ENCODE measurements at regions not wholly inside any gene's neighbourhood (a gene's known extent, or its start where the extent isn't known, plus 50 kb on each side); places are given as distances from the start of the nearest gene placed in this dataset.
"Not testable (repeated sequence)": the region's sequence is repeated elsewhere in the genome, so short reads cannot be mapped to it uniquely, and the experiment has no call there.

- no peak for DNase-seq (ENCODE audit: low read depth in 2 of 2)
Measured at GRCh38 chr2:82814146-82814545, 1644.9 kb downstream of the SUCLG1 start.

GRCh38 chr2:82811946-82812345 lies 1647.1 kb downstream of the SUCLG1 start:
- no peak for DNase-seq (ENCODE audit: low read depth in 2 of 2)

GRCh38 chr2:82803307-82803706 lies 1655.8 kb downstream of the SUCLG1 start:
- DNase-seq (ENCODE audit: low read depth in 2 of 2): no peak

GRCh38 chr2:82797469-82797868 lies 1661.6 kb downstream of the SUCLG1 start:
- DNase-seq (ENCODE audit: low read depth in 2 of 2): no peak

GRCh38 chr2:82796132-82796531 lies 1662.9 kb downstream of the SUCLG1 start:
- DNase-seq (ENCODE audit: low read depth in 2 of 2): no peak

GRCh38 chr2:82795446-82795845 lies 1663.6 kb downstream of the SUCLG1 start:
- DNase-seq (ENCODE audit: low read depth in 2 of 2): no peak

GRCh38 chr2:82793711-82794435 lies 1665.2 kb downstream of the SUCLG1 start:
- DNase-seq (ENCODE audit: low read depth in 2 of 2): no peak

- no peak for DNase-seq (ENCODE audit: low read depth in 2 of 2)
Measured at GRCh38 chr2:82792316-82792715, 1666.8 kb downstream of the SUCLG1 start.

- no peak for DNase-seq (ENCODE audit: low read depth in 2 of 2)
Measured at GRCh38 chr2:82790206-82791021, 1668.7 kb downstream of the SUCLG1 start.

GRCh38 chr2:82789851-82790205 lies 1669.3 kb downstream of the SUCLG1 start:
- no peak for DNase-seq (ENCODE audit: low read depth in 2 of 2)

GRCh38 chr2:82781176-82781915 lies 1677.7 kb downstream of the SUCLG1 start:
- DNase-seq (ENCODE audit: low read depth in 2 of 2): no peak

- DNase-seq (ENCODE audit: low read depth in 2 of 2): no peak
Measured at GRCh38 chr2:82780050-82780449, 1679.0 kb downstream of the SUCLG1 start.

GRCh38 chr2:82752396-82752795 lies 1706.7 kb downstream of the SUCLG1 start:
- DNase-seq (ENCODE audit: low read depth in 2 of 2): no peak

- no peak for DNase-seq (ENCODE audit: low read depth in 2 of 2)
Measured at GRCh38 chr2:82748653-82749052, 1710.4 kb downstream of the SUCLG1 start.

- no peak for DNase-seq (ENCODE audit: low read depth in 2 of 2)
Measured at GRCh38 chr2:82740527-82740926, 1718.6 kb downstream of the SUCLG1 start.

- not testable (repeated sequence) for DNase-seq (ENCODE audit: low read depth in 2 of 2)
Measured at GRCh38 chr2:82737965-82738364, 1721.1 kb downstream of the SUCLG1 start.

GRCh38 chr2:82735336-82735735 lies 1723.7 kb downstream of the SUCLG1 start:
- no peak for DNase-seq (ENCODE audit: low read depth in 2 of 2)

GRCh38 chr2:82731824-82732223 lies 1727.3 kb downstream of the SUCLG1 start:
- no peak for DNase-seq (ENCODE audit: low read depth in 2 of 2)

- no peak for DNase-seq (ENCODE audit: low read depth in 2 of 2)
Measured at GRCh38 chr2:82730811-82731210, 1728.3 kb downstream of the SUCLG1 start.

- no peak for DNase-seq (ENCODE audit: low read depth in 2 of 2)
Measured at GRCh38 chr2:82728090-82728489, 1731.0 kb downstream of the SUCLG1 start.

- DNase-seq (ENCODE audit: low read depth in 2 of 2): no peak
Measured at GRCh38 chr2:82708681-82709080, 1750.4 kb downstream of the SUCLG1 start.

GRCh38 chr2:82697231-82697630 lies 1761.8 kb downstream of the SUCLG1 start:
- DNase-seq (ENCODE audit: low read depth in 2 of 2): no peak

GRCh38 chr2:82694431-82694830 lies 1764.6 kb downstream of the SUCLG1 start:
- DNase-seq (ENCODE audit: low read depth in 2 of 2): no peak
